PC-3 (cell line): ENCODE measurements at regions not wholly inside any gene's neighbourhood (a gene's known extent, or its start where the extent isn't known, plus 50 kb on each side); places are given as distances from the start of the nearest gene placed in this dataset.

ENCODE experiments used
- CTCF ChIP-seq: fragments of 300-600 bp; sonication (generic); conservative IDR thresholded peaks from 2 replicates; pipeline ENCODE4 v1.5.1; 2017; ENCODE audit warnings: antibody characterized with exemption, low read depth, mild to moderate bottlenecking, low read length
- EZH2 ChIP-seq: fragments of 300-600 bp; sonication (generic); IDR thresholded peaks from one replicate; pipeline ENCODE4 v1.6.1; 2017; ENCODE audit warnings: antibody characterized with exemption, mild to moderate bottlenecking, low read length; ENCODE audit not compliant: unreplicated experiment

GRCh38 chr18:78130232-78131195 is 849.1 kb upstream of the SALL3 start:
- TF ChIP-seq CTCF (no peak), EZH2 (no peak)
